CD4-positive, CD25-positive, alpha-beta regulatory T cell (primary cell): ENCODE measurements at regions not wholly inside any gene's neighbourhood (a gene's known extent, or its start where the extent isn't known, plus 50 kb on each side); places are given as distances from the start of the nearest gene placed in this dataset.

Experiments used
- ATAC-seq, 2 donors: fragments of 150-1000 bp; cut with Tn5 transposase; one replicate each; pipeline ENCODE4 v1.10.0; 2021; ENCODE audit warnings: low read depth in 2 of 2, moderate number of reproducible peaks in 2 of 2, moderate library complexity in 1 of 2
- DNase-seq, 3 donors: peaks; one replicate each; pipeline versions ENCODE4 v3.0.0 to v3.0.0-alpha.2; 2012 to 2022; ENCODE audit warnings: mixed read lengths in 1 of 3
- H3K27ac ChIP-seq: one replicate; pipeline ENCODE4 v1.7.0; 2013; ENCODE audit warnings: mild to moderate bottlenecking, low read length; ENCODE audit not compliant: insufficient read depth, poor library complexity, severe bottlenecking
- H3K27me3 ChIP-seq: one replicate; pipeline ENCODE4 v1.7.0; 2013; ENCODE audit warnings: low read length; ENCODE audit not compliant: control insufficient read depth, insufficient read depth
- H3K36me3 ChIP-seq: one replicate; pipeline ENCODE4 v1.7.0; 2013; ENCODE audit warnings: mild to moderate bottlenecking, low read length, moderate library complexity; ENCODE audit not compliant: control insufficient read depth, insufficient read depth
- H3K4me1 ChIP-seq: 2 replicates; pipeline ENCODE4 v1.7.0; 2013; ENCODE audit warnings: mild to moderate bottlenecking, low read length; ENCODE audit not compliant: insufficient read depth, control insufficient read depth, poor library complexity, severe bottlenecking
- H3K4me3 ChIP-seq: one replicate; pipeline ENCODE4 v1.7.0; 2013; ENCODE audit warnings: low read depth, mild to moderate bottlenecking, low read length, moderate library complexity
- H3K9me3 ChIP-seq, 2 experiments: 1 replicate in 1 of 2; 2 replicates in 1 of 2; pipeline ENCODE4 v1.7.0; 2013; ENCODE audit warnings: low read length in 2 of 2, mild to moderate bottlenecking in 1 of 2, moderate library complexity in 1 of 2; ENCODE audit not compliant: control insufficient read depth in 2 of 2
- H3K27ac Mint-ChIP-seq, 3 donors: one replicate each; pipeline ENCODE4 v1.8.0; 2020 to 2022; ENCODE audit warnings: mild to moderate bottlenecking in 3 of 3, mixed read lengths in 3 of 3, moderate library complexity in 2 of 3
- H3K27me3 Mint-ChIP-seq: one replicate; pipeline ENCODE4 v1.8.0; 2022; ENCODE audit warnings: mild to moderate bottlenecking, mixed read lengths
- H3K36me3 Mint-ChIP-seq: one replicate; pipeline ENCODE4 v1.8.0; 2020; ENCODE audit warnings: mixed read lengths
- H3K4me1 Mint-ChIP-seq, 4 donors: one replicate each; pipeline ENCODE4 v1.8.0; 2020 to 2022; ENCODE audit warnings: mixed read lengths in 4 of 4, mild to moderate bottlenecking in 1 of 4
- H3K4me3 Mint-ChIP-seq, 4 donors: one replicate each; pipeline ENCODE4 v1.8.0; 2020 to 2022; ENCODE audit warnings: mild to moderate bottlenecking in 4 of 4, mixed read lengths in 4 of 4, moderate library complexity in 3 of 4
- H3K9me3 Mint-ChIP-seq, 7 donors: one replicate each; pipeline ENCODE4 v1.8.0; 2020 to 2022; ENCODE audit warnings: mixed read lengths in 7 of 7, mild to moderate bottlenecking in 3 of 7, moderate library complexity in 2 of 7

DNA sequence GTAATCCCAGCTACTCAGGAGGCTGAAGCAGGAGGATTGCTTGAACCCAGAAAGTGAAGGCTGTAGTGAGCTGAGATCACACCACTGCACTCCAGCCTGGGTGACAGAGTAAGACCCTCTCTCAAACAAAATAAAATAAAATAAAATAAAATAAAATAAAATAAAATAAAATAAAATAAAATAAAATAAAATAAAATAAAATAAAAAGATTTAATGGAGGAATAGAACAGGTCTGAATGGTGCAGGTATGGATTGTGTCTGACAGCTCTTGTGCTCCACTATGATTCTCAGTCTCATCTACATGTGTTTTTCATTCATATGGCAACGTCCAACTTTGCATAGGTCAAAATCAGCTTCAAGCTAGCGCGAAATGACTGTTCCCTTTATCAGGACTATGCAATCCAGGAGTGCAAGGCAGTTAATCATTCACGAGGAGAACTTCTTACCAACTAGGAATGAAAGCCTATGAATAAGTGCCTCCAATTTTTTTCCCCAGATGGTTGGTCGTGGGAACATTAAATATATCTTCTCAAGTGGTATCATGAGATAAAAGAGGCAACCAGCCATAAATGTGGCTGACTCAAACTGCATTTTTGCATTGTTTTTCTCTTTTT lies 1392.3 kb upstream of the CDH9 start:
- Mint-ChIP-seq H3K27ac (no peak overlapping the region), H3K9me3 (peaks cover 5 to 23% (median 10%) of the 10 kb centered on the region in 7 donors), H3K4me3 (no peak overlapping the region), H3K36me3 (no peaks in the 10 kb centered on the region), H3K27me3 (no peaks in the 10 kb centered on the region), H3K4me1 (peaks cover 0 to 4% (median 0%) of the 10 kb centered on the region in 4 donors)
- no peaks in the 10 kb centered on the region for H3K36me3 ChIP-seq
- DNase-seq (no peak), ATAC-seq (no peak)
- no peaks in the 10 kb centered on the region for H3K4me1 ChIP-seq
- H3K4me3 ChIP-seq, result no peak overlapping the region
- H3K9me3 ChIP-seq, result peaks cover 0 to 4% of the 10 kb centered on the region in 2 experiments
- H3K27ac ChIP-seq, result no peak overlapping the region
- no peaks in the 10 kb centered on the region for H3K27me3 ChIP-seq

DNA sequence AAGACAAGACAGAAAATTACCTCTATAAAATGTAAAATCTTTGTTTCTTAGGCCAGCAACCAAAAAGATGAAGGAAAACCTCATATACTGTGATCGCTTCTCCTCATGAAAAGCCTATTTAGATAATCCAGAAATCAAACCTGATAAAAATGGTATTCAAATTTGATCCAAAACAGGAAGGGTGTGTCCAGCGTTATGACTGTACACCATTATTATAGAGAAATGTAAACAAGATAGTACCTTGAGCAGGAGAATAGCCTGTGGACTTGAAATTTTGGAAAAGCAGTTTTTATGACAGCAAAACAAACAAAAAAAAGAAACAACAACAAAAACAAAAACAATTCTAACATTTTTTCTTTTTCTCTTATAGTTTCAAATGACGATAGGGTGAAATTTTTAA lies 1382.8 kb upstream of the CDH9 start:
- Histone ChIP-seq H3K4me3 (no peak overlapping the region), H3K4me1 (no peaks in the 10 kb centered on the region), H3K27me3 (no peaks in the 10 kb centered on the region), H3K9me3 (peaks cover 0 to 4% of the 10 kb centered on the region in 2 experiments), H3K36me3 (no peaks in the 10 kb centered on the region), H3K27ac (no peak overlapping the region)
- Mint-ChIP-seq H3K4me1 (no peaks in the 10 kb centered on the region), H3K27ac (no peak overlapping the region), H3K9me3 (peaks cover 0 to 21% (median 9%) of the 10 kb centered on the region in 7 donors), H3K27me3 (no peaks in the 10 kb centered on the region), H3K4me3 (no peak overlapping the region), H3K36me3 (no peaks in the 10 kb centered on the region)
- DNase-seq, result no peak
- no peak for ATAC-seq

DNA sequence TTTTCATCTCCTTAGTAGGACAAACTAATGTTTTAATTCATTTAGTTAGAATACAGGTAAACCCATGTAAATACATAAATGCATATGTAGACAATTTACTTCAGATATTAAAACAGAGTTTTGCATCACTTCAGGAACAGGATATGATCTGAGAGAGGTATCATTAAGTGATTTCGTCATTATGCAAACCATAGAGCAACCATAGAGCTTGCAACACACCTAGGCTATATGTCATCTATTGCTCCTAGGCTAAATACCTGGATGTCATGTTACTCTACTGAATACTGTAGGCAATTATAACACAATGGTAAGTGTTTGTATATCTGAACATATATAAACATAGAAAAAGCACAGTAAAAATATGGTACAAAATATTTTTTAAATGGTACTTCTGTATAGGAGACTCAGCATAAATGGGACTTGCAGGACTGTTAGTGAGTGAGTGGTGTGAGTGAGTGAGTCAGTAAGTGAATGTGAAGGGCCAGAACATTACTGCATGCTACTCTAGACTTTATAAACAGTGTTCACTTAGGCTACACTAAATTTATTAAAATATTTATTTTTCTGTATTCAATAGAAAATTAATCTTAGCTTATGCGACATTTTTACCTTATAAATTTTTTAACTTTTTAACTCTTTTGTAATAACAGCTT lies 1377.5 kb upstream of the CDH9 start:
- no peak overlapping the region for H3K27ac Mint-ChIP-seq
- no peak overlapping the region for H3K4me3 Mint-ChIP-seq
- no peaks in the 10 kb centered on the region for H3K4me1 Mint-ChIP-seq
- H3K36me3 ChIP-seq, result no peaks in the 10 kb centered on the region
- H3K9me3 ChIP-seq, result peaks cover 0 to 4% of the 10 kb centered on the region in 2 experiments
- no peaks in the 10 kb centered on the region for H3K36me3 Mint-ChIP-seq
- H3K27me3 Mint-ChIP-seq, result no peaks in the 10 kb centered on the region
- no peaks in the 10 kb centered on the region for H3K4me1 ChIP-seq
- no peak overlapping the region for H3K4me3 ChIP-seq
- DNase-seq (no peak), ATAC-seq (no peak)
- no peaks in the 10 kb centered on the region for H3K27me3 ChIP-seq
- H3K9me3 Mint-ChIP-seq, result peaks cover 3 to 34% (median 8%) of the 10 kb centered on the region in 7 donors
- no peak overlapping the region for H3K27ac ChIP-seq

DNA sequence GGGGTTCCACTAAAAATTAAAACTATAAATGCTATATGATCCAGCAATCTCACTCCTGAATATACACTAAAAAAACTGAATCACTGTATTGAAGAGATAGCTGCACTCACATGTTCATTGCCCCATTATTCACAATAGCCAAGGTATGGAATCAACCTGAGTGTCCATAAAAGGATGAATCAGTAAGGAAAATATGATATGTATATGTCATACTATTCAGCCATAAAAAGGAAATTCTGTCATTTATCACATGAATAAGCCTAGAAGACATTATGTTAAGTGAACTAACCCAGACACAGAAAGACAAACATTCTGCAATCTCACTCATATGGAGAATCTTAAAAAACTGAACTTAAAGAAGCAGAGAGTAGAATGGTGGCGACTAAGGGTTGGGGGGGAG lies 1376.2 kb upstream of the CDH9 start:
- DNase-seq (no peak), ATAC-seq (no peak)
- Histone ChIP-seq H3K27ac (no peak overlapping the region), H3K4me3 (no peak overlapping the region), H3K36me3 (no peaks in the 10 kb centered on the region), H3K27me3 (no peaks in the 10 kb centered on the region), H3K4me1 (no peaks in the 10 kb centered on the region), H3K9me3 (peaks cover 0 to 7% of the 10 kb centered on the region in 2 experiments)
- H3K27ac Mint-ChIP-seq, result peak overlapping the region in 1 of 3 donors; percentile 1
- H3K9me3 Mint-ChIP-seq, result peaks cover 4 to 42% (median 11%) of the 10 kb centered on the region in 7 donors
- H3K4me3 Mint-ChIP-seq, result no peak overlapping the region
- no peaks in the 10 kb centered on the region for H3K4me1 Mint-ChIP-seq
- no peaks in the 10 kb centered on the region for H3K36me3 Mint-ChIP-seq
- no peaks in the 10 kb centered on the region for H3K27me3 Mint-ChIP-seq

DNA sequence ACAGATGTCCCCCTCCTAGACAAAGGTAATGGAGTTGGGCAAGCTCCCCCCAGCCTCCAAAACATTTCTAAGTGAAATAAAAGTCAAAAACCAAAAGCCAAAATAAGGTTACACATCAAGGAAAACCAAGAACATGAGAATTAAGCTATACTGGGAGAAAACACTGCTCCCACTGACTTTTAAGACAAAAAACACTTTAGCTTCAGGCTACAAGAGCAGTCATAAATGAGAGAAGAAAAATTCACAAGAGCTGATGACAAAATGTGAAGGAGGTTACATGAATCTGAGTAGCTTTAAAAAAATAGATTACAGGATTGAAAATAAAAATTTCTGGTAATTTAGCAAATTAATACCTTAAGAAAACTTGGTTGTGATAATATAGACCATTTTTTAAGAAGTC lies 1370.3 kb upstream of the CDH9 start:
- no peak for DNase-seq
- ATAC-seq, result no peak
- Mint-ChIP-seq H3K4me3 (no peak overlapping the region), H3K9me3 (peaks cover 6 to 34% (median 10%) of the 10 kb centered on the region in 7 donors), H3K27me3 (no peaks in the 10 kb centered on the region), H3K27ac (no peak overlapping the region), H3K36me3 (no peaks in the 10 kb centered on the region), H3K4me1 (peaks cover 0 to 9% (median 0%) of the 10 kb centered on the region in 4 donors)
- no peaks in the 10 kb centered on the region for H3K36me3 ChIP-seq
- H3K27me3 ChIP-seq, result no peaks in the 10 kb centered on the region
- H3K9me3 ChIP-seq, result peaks cover 3 to 17% of the 10 kb centered on the region in 2 experiments
- H3K27ac ChIP-seq, result no peak overlapping the region
- H3K4me3 ChIP-seq, result no peak overlapping the region
- H3K4me1 ChIP-seq, result no peaks in the 10 kb centered on the region

DNA sequence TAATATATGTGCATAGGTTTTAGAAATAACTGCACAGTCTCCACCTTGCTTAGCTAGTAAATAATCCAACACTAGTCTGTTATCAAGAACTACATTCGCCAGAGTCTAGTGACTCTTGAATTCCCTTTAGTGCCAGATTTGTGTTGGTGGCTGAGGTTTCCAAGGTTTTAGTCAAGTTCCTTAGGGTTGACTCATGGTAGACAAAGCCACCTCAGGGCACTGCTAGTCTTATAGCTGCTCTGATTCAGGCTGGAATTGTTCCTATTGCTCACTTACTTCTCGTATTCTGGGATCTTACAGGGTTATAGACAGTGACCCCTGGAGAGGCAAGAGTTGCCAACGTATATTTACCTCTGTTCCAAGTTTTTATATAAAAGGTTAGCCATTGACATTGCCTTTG lies 1369.8 kb upstream of the CDH9 start:
- Mint-ChIP-seq H3K4me1 (peaks cover 0 to 9% (median 0%) of the 10 kb centered on the region in 4 donors), H3K9me3 (peaks cover 5 to 30% (median 10%) of the 10 kb centered on the region in 7 donors), H3K4me3 (no peak overlapping the region), H3K27ac (no peak overlapping the region), H3K27me3 (no peaks in the 10 kb centered on the region), H3K36me3 (no peaks in the 10 kb centered on the region)
- Histone ChIP-seq H3K4me3 (no peak overlapping the region), H3K27me3 (no peaks in the 10 kb centered on the region), H3K36me3 (no peaks in the 10 kb centered on the region), H3K27ac (no peak overlapping the region), H3K9me3 (peaks cover 3 to 19% of the 10 kb centered on the region in 2 experiments), H3K4me1 (no peaks in the 10 kb centered on the region)
- no peak for DNase-seq
- no peak for ATAC-seq

DNA sequence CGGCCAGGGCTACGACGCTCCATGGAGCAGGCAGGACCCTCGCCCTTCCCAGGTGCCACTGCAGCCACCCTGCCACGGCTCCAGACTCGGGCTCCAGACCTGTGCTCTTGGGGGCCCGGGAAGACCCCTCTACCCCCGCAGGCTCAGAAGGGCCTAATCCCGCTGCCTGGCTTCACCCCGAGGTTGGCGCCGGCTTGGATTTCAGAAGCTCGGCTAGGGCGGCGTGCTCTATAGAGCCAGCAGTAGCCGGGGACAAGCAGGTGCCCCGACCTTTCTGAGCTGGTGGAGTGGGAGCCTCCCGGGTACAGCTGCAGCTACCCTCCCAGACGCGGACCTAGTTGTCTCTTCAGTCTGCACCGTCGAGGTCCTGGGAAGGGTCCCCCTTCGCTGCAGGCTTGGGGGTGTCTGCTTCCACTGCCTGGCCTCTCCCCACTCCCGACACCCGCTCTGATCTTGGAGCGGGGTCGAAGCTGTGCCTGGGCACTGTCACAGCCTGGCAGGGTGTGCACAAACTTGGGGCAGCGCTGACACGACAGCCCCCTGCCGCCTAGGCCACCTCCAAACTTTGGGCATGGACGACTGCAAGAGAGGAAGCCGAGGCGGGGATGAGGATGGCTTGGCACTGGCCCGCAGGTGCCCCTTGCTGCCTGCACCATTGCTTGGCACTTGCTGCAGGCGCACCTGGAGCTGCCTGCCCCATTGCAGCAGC lies 1366.1 kb upstream of the CDH9 start:
- peaks cover 0 to 9% (median 0%) of the 10 kb centered on the region in 4 donors for H3K4me1 Mint-ChIP-seq
- Histone ChIP-seq H3K27ac (no peak overlapping the region), H3K4me3 (no peak overlapping the region), H3K36me3 (no peaks in the 10 kb centered on the region), H3K9me3 (peaks cover 5 to 12% of the 10 kb centered on the region in 2 experiments), H3K27me3 (no peaks in the 10 kb centered on the region), H3K4me1 (no peaks in the 10 kb centered on the region)
- no peaks in the 10 kb centered on the region for H3K36me3 Mint-ChIP-seq
- DNase-seq (no peak), ATAC-seq (no peak)
- no peak overlapping the region for H3K4me3 Mint-ChIP-seq
- H3K27ac Mint-ChIP-seq, result no peak overlapping the region
- peaks cover 5 to 19% (median 7%) of the 10 kb centered on the region in 7 donors for H3K9me3 Mint-ChIP-seq
- H3K27me3 Mint-ChIP-seq, result no peaks in the 10 kb centered on the region
